HL-60 (cell line): ENCODE measurements at regions not wholly inside any gene's neighbourhood (a gene's known extent, or its start where the extent isn't known, plus 50 kb on each side); places are given as distances from the start of the nearest gene placed in this dataset.

Experiments
- DNase-seq, 2 experiments: peaks; one replicate each; pipeline ENCODE4 v3.0.0-alpha.2; 2010 to 2020; ENCODE audit warnings: low read depth in 1 of 2, low spot score in 1 of 2
- H3K27ac ChIP-seq: fragments of 250-450 bp; sonication (Bioruptor Pico); replicated peaks from 2 replicates; pipeline ENCODE4 v1.5.1; 2020; ENCODE audit warnings: mild to moderate bottlenecking, moderate library complexity
- H3K27me3 ChIP-seq: fragments of 250-450 bp; sonication (Bioruptor Pico); 2 replicates; pipeline ENCODE4 v1.5.1; 2021; ENCODE audit warnings: mild to moderate bottlenecking, moderate library complexity; ENCODE audit not compliant: insufficient read depth, poor library complexity, severe bottlenecking
- H3K4me3 ChIP-seq: replicated peaks from 2 replicates; pipeline ENCODE4 v1.5.1; 2011; ENCODE audit warnings: mild to moderate bottlenecking, control low read depth, low read length; ENCODE audit not compliant: insufficient read depth
- CTCF ChIP-seq: IDR thresholded peaks from one replicate; pipeline ENCODE4 v1.5.1; 2011; ENCODE audit warnings: low read length, control low read depth, inconsistent platforms; ENCODE audit not compliant: insufficient read depth
- GABPA ChIP-seq: IDR thresholded peaks from 2 replicates; pipeline ENCODE4 v1.6.1; 2012; ENCODE audit warnings: low read depth
- POLR2AphosphoS5 ChIP-seq: IDR thresholded peaks from 2 replicates; pipeline ENCODE4 v1.6.1; 2012; ENCODE audit warnings: low read depth
- REST ChIP-seq: IDR thresholded peaks from 2 replicates; pipeline ENCODE4 v1.6.1; 2012; ENCODE audit warnings: low read depth; ENCODE audit not compliant: insufficient replicate concordance
- SPI1 ChIP-seq: IDR thresholded peaks from 2 replicates; pipeline ENCODE4 v1.6.1; 2012; ENCODE audit warnings: low read depth, mild to moderate bottlenecking, borderline replicate concordance

- Histone ChIP-seq H3K4me3 (no peak overlapping the region), H3K27ac (no peak overlapping the region), H3K27me3 (peaks cover 9% of the 10 kb centered on the region)
- TF ChIP-seq GABPA (no peak), CTCF (no peak), POLR2AphosphoS5 (no peak), SPI1 (no peak)
- DNase-seq, result no peak
Observed at GRCh38 chr9:90296539-90296938, 346.1 kb downstream of the DIRAS2 start.

GRCh38 chr9:90299968-90300367 is 342.7 kb downstream of the DIRAS2 start:
- TF ChIP-seq REST, result no peak
- no peak for TF ChIP-seq CTCF
- no peak for TF ChIP-seq POLR2AphosphoS5
- no peak for TF ChIP-seq SPI1
- no peak for TF ChIP-seq GABPA
- H3K4me3 ChIP-seq, result no peak overlapping the region
- peaks cover 9% of the 10 kb centered on the region for H3K27me3 ChIP-seq
- no peak for DNase-seq
- no peak overlapping the region for H3K27ac ChIP-seq

- Histone ChIP-seq H3K4me3 (no peak overlapping the region), H3K27ac (no peak overlapping the region), H3K27me3 (peaks cover 9% of the 10 kb centered on the region)
- no peak for DNase-seq
- TF ChIP-seq REST (no peak), GABPA (no peak), CTCF (no peak), SPI1 (no peak), POLR2AphosphoS5 (no peak)
Observed at GRCh38 chr9:90300611-90301276, 341.9 kb downstream of the DIRAS2 start.

- no peak for DNase-seq
- no peak for TF ChIP-seq SPI1
- no peak for TF ChIP-seq POLR2AphosphoS5
- H3K27ac ChIP-seq, result no peak overlapping the region
- no peak overlapping the region for H3K4me3 ChIP-seq
- peaks cover 9% of the 10 kb centered on the region for H3K27me3 ChIP-seq
Observed at GRCh38 chr9:90301277-90301653, 341.4 kb downstream of the DIRAS2 start.
